GM10248 (cell line): ENCODE measurements at regions not wholly inside any gene's neighbourhood (a gene's known extent, or its start where the extent isn't known, plus 50 kb on each side); places are given as distances from the start of the nearest gene placed in this dataset.

Experiments
- CTCF ChIA-PET: fragments of 300-600 bp; sonication (Branson Sonifier 250); formaldehyde crosslinking; extraction: SDS; loops from one replicate; lab custom pipeline; 2021; ENCODE audit warnings: antibody characterized with exemption; lab: Yijun Ruan, JAX
- POLR2A ChIA-PET: fragments of 350-650 bp; sonication (Branson Sonifier 250); formaldehyde crosslinking; extraction: SDS; loops from one replicate; lab custom pipeline; 2020; ENCODE audit warnings: antibody characterized with exemption; lab: Yijun Ruan, JAX
- DNase-seq: peaks from one replicate; pipeline ENCODE4 v3.0.0; 2012; ENCODE audit errors: extremely low spot score
- CTCF ChIP-seq: IDR thresholded peaks from 2 replicates; pipeline ENCODE4 v1.5.1; 2012; ENCODE audit warnings: mild to moderate bottlenecking, low read depth; ENCODE audit errors: extremely low read depth, missing control alignments, control extremely low read depth

DNA sequence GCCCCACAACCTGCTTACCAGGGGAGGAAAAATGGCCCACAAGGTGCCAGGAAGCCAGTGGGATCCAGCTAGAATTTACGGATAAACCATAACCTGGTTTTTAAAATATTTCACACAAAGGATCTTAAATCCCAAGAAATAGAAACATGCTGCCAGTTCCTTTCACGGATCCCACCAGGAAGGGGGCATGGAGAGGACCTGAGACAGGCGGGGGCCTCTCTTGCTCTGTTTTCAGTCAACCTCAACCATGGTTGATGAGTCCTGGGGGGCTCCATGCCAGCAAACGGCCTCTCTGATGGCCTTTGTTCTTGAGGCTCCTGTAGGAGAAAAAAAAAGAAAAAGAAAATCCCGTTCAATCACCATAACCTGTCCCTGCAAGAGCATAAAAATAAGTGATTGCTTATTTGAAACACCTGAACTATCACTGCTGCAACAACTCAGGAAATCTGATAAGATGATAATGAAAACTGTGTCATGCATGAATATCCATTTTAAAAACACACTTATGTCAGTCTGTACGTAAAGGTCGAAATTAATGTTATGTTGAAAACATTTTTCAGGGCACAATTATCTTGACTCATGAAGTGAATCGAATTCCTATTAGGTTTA, 125.8 kb upstream of the CST7 start:
- DNase-seq = no peak
- ChIA-PET POLR2A (no interaction called here), CTCF (interaction anchor here (1.3 kb wide), 1 partner anchor 95 kb away, joined by 3 read pairs; no protein-coding TSS in a partner anchor)
- no peak for TF ChIP-seq CTCF

GRCh38 chr20:24823989-24824693, 124.9 kb upstream of the CST7 start:
- DNase-seq = no peak
- POLR2A ChIA-PET = no interaction called here
- CTCF ChIA-PET = interaction anchor here (1.3 kb wide), 1 partner anchor 94 kb away, joined by 3 read pairs; no protein-coding TSS in a partner anchor
- no peak for TF ChIP-seq CTCF

DNA sequence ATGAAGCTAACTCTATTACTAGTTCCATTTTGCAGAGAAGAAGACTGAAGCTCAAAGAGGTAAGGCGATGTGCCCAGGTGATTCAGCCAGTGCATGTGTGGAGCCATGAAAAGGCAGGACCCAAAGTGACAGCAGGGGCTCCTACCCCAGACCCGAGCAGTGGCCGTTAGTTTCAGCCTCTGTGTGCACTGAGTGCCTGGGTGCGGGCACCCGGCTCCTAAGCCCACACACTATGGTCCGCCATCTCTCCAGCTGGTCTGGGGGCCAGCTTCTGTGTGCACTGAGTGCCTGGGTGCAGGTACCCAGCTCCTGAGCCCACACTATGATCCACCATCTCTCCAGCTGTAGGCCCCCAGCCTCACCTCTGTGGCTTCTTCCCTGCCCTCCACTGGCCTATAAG, 123.5 kb upstream of the CST7 start:
- CTCF ChIA-PET = no interaction called here
- POLR2A ChIA-PET = no interaction called here
- no peak for TF ChIP-seq CTCF
- DNase-seq = no peak

DNA sequence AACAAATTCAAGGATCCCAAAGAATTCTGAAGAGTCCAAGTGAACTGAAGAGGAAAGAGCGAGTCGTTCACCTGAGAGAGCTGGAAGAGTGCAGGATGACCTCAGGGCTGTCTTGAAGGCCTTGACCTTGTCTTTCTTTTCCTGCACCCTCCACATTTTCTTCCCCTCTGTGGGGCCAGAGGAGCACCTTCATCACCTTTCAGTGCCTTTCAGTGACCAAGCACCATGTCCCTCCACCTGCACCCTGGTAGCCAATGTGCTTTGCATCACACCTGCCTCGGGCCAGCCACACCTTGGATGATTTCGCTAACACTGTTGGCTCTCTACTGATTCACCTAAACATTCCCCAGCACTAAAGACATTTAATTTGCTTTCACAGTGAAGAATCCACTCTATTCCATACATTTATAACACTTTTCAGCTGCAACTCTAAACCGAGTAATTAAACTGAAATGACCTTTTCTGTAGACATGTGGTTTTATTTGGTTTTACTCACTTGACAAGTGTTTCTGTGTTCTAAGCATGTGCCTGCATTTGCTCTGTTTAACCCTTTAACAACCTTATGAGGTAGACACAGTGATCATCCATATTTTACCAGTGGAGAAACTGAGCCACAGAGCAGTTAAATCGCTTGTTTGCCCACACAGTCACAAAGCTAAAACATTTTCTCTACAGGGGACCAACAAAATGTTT, 121.3 kb upstream of the CST7 start:
- ChIA-PET CTCF (no interaction called here), POLR2A (no interaction called here)
- TF ChIP-seq CTCF = no peak
- no peak for DNase-seq

DNA sequence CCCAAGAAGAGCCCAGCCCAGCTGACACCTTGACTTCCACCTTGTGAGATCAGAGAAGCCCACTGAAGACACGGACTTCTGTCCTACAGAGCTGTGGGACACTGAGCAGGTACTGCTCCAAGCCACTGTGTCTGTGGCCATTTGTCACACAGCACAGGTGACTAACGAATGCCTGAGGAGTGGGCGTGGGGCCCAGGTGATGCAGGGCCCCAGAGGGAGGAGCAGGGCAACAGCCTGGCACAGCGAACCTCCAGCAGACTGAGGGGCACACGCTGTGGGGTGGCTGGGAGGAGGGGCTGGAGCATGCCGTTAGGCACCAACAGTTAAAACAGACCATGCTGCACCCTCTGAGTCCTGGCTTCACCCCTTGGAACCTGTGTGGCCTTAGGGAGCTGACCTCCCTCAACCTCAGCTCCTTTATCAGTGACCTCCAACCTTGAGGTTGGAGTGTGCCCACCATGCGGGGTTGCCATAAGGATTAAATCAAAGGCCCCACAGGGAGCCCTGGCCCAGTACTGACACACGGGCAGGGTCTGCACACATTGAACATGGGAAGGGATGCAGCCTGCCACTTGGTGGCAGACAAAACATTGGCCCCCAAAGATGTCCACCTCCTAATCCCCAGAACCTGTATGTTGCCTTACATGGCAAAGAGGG, 119.9 kb upstream of the CST7 start:
- ChIA-PET CTCF (no interaction called here), POLR2A (no interaction called here)
- no peak for DNase-seq
- no peak for TF ChIP-seq CTCF

DNA sequence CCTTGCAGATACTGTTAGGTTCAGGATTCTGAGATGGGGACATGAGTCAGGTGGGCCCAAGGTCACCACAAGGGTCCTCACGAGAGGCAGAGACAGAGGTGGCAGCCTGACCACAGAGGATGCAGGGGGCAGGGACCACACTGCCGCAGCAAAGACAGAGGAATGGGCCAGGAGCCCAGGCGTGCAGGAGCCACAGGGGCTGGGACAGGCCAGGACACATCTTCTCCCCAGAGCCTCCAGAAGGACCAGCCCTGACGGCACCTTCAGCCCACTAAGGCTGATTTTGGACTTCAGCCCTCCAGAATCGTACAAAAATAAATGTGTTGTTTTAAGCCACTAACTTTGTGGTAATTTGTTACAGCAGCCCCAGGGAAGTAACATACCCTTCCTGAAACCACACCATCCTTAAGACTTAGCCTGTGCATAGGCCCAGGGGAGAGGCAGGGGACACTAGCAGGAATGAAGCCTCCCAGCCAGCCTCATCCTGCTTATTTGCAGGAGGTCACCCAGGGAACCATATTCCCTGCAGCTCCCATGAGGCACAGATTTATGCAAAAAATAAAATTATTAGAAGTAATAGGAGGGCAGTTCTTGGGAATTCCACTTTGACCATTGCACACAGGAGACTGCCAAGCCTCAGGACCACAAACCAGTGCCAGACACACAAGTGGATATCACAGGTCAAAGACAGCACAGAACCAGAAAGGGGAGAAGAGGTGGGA, 119.3 kb upstream of the CST7 start:
- no peak for TF ChIP-seq CTCF
- CTCF ChIA-PET = no interaction called here
- POLR2A ChIA-PET = no interaction called here
- DNase-seq = no peak
